Upper lobe of right lung (tissue), 1 donor: ENCODE measurements at regions not wholly inside any gene's neighbourhood (a gene's known extent, or its start where the extent isn't known, plus 50 kb on each side); places are given as distances from the start of the nearest gene placed in this dataset.
A peak's percentile ranks its signal among the peaks of the same experiment; 100 is the strongest.

ENCODE experiments used
- ATAC-seq: fragments of 200-7000 bp; cut with Tn5 transposase; one replicate; pipeline ENCODE4 v1.9.1; 2020; ENCODE audit warnings: mild to moderate bottlenecking, moderate library complexity
- DNase-seq: peaks from one replicate; pipeline ENCODE4 v3.0.0-alpha.2; 2020
- H3K27ac ChIP-seq: fragments of 200-600 bp; one replicate; pipeline ENCODE4 v1.8.0; 2022
- H3K27me3 ChIP-seq: fragments of 200-600 bp; one replicate; pipeline ENCODE4 v1.8.0; 2022; ENCODE audit warnings: mild to moderate bottlenecking
- H3K36me3 ChIP-seq: fragments of 200-600 bp; one replicate; pipeline ENCODE4 v1.8.0; 2022
- H3K4me1 ChIP-seq: fragments of 200-600 bp; one replicate; pipeline ENCODE4 v1.8.0; 2022
- H3K4me3 ChIP-seq: fragments of 200-600 bp; one replicate; pipeline ENCODE4 v1.8.0; 2022; ENCODE audit warnings: mild to moderate bottlenecking
- H3K9me3 ChIP-seq: fragments of 200-600 bp; one replicate; pipeline ENCODE4 v1.8.0; 2022
- intact Hi-C: fragments of 100-400 bp; cut with DNase I; formaldehyde crosslinking; loops from one replicate; pipeline ENCODE4 v1.11.0; 2022
- TF ChIP-seq, protein P1 (sequence below): fragments of 200-600 bp; IDR thresholded peaks from one replicate; pipeline ENCODE4 v1.8.0; 2022; ENCODE audit warnings: antibody characterized with exemption
- donor health status: DM: no; HTN: yes; CAD: no; lungs with severe emphysema.

DNA sequence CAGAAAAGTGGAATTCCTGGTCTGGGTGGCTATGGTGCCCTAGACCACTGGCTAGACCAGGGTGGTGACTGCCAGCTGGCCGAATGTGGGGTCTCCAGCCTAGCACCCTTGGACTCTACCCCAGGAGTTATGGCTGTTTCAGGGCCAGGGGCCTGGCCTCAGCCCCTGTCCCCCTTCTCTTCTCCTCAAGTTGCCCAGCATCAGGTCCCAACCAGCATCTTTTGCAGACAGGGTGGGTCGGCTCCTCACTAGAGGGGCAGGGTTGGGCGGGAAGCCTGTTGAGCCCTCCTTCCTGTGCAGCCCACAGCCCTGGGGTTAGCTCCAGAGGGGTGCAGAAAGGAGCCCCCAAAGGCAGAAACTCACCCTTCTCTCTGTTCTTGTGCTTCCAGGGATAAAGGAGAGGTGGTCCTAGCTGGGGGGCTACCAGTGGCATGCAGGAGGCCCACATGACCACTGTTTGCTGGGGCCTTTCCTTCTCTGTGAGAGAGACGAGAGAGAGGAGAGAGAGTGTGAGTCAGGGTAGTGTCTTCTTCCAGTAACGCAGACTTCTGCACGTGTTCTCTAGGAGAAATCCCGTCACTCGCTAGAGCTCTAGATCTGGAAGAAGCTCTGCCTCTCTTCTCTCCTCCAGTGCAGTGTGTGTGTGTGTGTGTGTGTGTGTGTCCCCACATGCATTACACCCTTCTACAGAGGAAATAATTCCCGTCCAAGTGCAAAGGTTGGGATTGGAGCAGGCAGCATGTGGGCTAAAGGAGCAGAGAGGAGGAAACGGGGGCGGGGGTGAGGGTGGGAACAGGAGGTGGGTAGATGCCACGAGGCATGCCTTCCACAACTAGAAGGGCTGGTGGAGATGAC is 209.4 kb downstream of the SEC14L1 start:
- TF ChIP-seq, protein P1, sequence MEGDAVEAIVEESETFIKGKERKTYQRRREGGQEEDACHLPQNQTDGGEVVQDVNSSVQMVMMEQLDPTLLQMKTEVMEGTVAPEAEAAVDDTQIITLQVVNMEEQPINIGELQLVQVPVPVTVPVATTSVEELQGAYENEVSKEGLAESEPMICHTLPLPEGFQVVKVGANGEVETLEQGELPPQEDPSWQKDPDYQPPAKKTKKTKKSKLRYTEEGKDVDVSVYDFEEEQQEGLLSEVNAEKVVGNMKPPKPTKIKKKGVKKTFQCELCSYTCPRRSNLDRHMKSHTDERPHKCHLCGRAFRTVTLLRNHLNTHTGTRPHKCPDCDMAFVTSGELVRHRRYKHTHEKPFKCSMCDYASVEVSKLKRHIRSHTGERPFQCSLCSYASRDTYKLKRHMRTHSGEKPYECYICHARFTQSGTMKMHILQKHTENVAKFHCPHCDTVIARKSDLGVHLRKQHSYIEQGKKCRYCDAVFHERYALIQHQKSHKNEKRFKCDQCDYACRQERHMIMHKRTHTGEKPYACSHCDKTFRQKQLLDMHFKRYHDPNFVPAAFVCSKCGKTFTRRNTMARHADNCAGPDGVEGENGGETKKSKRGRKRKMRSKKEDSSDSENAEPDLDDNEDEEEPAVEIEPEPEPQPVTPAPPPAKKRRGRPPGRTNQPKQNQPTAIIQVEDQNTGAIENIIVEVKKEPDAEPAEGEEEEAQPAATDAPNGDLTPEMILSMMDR = no peak
- peak; percentile 2 for ATAC-seq
- intact Hi-C loops = no loop called here
- Histone ChIP-seq H3K9me3 (no peaks in the 10 kb centered on the region), H3K27me3 (no peaks in the 10 kb centered on the region), H3K27ac (peak overlapping the region; percentile 63), H3K4me1 (peaks cover 18% of the 10 kb centered on the region), H3K4me3 (no peak overlapping the region), H3K36me3 (no peaks in the 10 kb centered on the region)
- peak; percentile 56 for DNase-seq

DNA sequence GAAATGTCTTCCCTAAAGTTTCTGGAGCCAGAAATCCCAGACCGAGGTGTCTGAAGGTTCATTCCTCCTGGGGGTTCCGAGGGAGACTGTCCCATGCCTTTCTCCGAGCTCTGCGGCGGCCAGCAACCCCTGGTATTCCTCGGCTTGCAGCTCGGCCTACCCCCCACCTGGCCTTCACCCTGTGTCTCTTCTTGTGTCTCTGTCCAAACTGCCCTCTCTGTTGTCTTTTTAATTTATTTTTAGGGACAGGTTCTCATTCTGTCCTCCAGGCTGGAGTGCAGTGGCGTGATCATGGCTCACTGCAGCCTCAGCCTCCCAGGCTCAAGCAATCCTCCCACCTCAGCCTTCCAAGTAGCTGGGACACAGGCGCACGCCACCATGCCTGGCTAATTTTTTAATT is 211.7 kb downstream of the SEC14L1 start:
- TF ChIP-seq, protein P1 = no peak
- ATAC-seq = no peak
- no peaks in the 10 kb centered on the region for H3K27me3 ChIP-seq
- intact Hi-C loops = no loop called here
- DNase-seq = no peak
- no peaks in the 10 kb centered on the region for H3K9me3 ChIP-seq
- H3K36me3 ChIP-seq = no peaks in the 10 kb centered on the region
- H3K4me3 ChIP-seq = no peak overlapping the region
- peaks cover 22% of the 10 kb centered on the region for H3K4me1 ChIP-seq
- H3K27ac ChIP-seq = no peak overlapping the region

DNA sequence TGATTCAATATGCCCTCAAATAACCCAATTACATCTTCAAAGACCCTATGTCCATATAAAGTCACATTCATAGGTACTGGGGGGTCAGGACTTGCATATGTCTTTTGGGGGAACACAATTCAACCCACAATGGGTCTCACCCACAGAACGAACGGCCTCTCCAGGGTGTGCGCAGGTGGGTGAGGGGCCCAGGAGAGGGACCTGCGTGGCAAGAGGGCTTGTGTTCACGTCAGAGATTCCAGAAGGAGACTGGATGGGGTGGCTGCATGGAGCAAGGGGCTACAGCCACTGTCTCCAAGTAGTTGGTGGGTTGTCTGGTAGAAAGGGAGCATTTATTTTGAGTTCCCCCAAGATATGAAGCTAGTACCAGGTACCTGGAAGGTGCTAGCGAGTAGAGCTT is 212.2 kb downstream of the SEC14L1 start:
- no peak overlapping the region for H3K27ac ChIP-seq
- ATAC-seq = no peak
- H3K9me3 ChIP-seq = no peaks in the 10 kb centered on the region
- DNase-seq = no peak
- H3K36me3 ChIP-seq = no peaks in the 10 kb centered on the region
- no peak overlapping the region for H3K4me3 ChIP-seq
- TF ChIP-seq, protein P1 = no peak
- intact Hi-C loops = no loop called here
- peaks cover 22% of the 10 kb centered on the region for H3K4me1 ChIP-seq
- H3K27me3 ChIP-seq = no peaks in the 10 kb centered on the region

- Histone ChIP-seq H3K36me3 (no peaks in the 10 kb centered on the region), H3K27me3 (no peaks in the 10 kb centered on the region), H3K27ac (peak overlapping the region; percentile 24), H3K9me3 (no peaks in the 10 kb centered on the region), H3K4me3 (no peak overlapping the region), H3K4me1 (peaks cover 17% of the 10 kb centered on the region)
- TF ChIP-seq, protein P1 = no peak
- DNase-seq (no peak), ATAC-seq (no peak)
- intact Hi-C loops = no loop called here
Measured at GRCh38 chr17:77353684-77354419, 213.1 kb downstream of the SEC14L1 start.

GRCh38 chr17:77354420-77354669 is 213.6 kb downstream of the SEC14L1 start:
- no peak for DNase-seq
- TF ChIP-seq, protein P1 = no peak

More at GRCh38 chr17:77354420-77354669, 213.6 kb downstream of the SEC14L1 start:
- no peak overlapping the region for H3K4me3 ChIP-seq
- H3K36me3 ChIP-seq = no peaks in the 10 kb centered on the region
- H3K27ac ChIP-seq = peak overlapping the region; percentile 24
- H3K27me3 ChIP-seq = no peaks in the 10 kb centered on the region
- intact Hi-C loops = no loop called here
- H3K9me3 ChIP-seq = no peaks in the 10 kb centered on the region
- peaks cover 20% of the 10 kb centered on the region for H3K4me1 ChIP-seq
- no peak for ATAC-seq
